ENCODE measurements at regions not wholly inside any gene's neighbourhood (a gene's known extent, or its start where the extent isn't known, plus 50 kb on each side); places are given as distances from the start of the nearest gene placed in this dataset.

DNA sequence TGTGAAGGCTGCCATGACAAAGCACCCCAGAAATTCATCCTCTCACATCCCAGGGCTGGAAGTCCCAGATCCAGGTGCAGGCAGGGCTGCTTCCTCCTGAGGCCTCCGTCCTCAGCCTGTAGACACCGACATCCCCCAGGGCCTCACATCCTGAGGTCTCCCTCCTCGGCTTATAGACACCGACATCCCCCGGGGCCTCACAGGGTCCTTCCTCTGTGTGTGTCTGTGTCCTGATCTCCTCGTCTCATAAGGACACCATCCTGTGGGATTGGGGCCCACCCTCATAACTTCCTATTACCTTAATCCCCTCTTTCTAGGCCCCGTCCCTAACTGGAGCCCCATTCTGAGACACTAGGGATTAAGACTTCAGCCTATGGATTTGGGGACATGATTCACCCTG is 92.0 kb upstream of the SNTG2 start:
- no peak for DNase-seq (ENCODE audit: low spot score)

- DNase-seq (ENCODE audit: low spot score), result no peak
Measured at GRCh38 chr2:857937-858336, 92.7 kb upstream of the SNTG2 start.

- DNase-seq (ENCODE audit: low spot score), result no peak
Measured at GRCh38 chr2:857081-857480, 93.6 kb upstream of the SNTG2 start.

GRCh38 chr2:856456-856855 is 94.2 kb upstream of the SNTG2 start:
- no peak for DNase-seq (ENCODE audit: low spot score)

- no peak for DNase-seq (ENCODE audit: low spot score)
Measured at GRCh38 chr2:856041-856440, 94.6 kb upstream of the SNTG2 start.

DNA sequence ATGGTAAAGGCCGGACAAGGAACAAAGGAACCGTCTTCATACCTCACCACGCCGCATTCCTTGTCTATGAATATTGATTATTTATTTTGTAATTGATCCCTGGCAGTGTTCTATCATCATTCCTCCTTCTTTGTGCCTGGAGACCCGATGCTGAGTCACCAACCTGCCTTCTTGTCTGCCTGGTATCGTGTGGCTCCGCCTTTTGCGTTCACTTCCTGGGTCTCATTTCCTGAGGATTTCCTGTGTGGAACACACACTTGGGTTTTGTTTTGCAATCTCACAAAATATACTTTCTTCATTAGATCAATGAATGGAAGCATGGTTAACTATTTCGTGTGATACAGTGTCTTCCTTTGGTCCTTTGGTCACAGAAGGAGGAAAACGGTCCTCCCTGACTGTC is 95.5 kb upstream of the SNTG2 start:
- no peak for DNase-seq (ENCODE audit: low spot score)

- peak; percentile 27 for DNase-seq (ENCODE audit: low spot score)
Measured at GRCh38 chr2:854460-854859, 96.2 kb upstream of the SNTG2 start.

GRCh38 chr2:853203-853870 is 97.3 kb upstream of the SNTG2 start:
- DNase-seq (ENCODE audit: low spot score), result no peak

DNA sequence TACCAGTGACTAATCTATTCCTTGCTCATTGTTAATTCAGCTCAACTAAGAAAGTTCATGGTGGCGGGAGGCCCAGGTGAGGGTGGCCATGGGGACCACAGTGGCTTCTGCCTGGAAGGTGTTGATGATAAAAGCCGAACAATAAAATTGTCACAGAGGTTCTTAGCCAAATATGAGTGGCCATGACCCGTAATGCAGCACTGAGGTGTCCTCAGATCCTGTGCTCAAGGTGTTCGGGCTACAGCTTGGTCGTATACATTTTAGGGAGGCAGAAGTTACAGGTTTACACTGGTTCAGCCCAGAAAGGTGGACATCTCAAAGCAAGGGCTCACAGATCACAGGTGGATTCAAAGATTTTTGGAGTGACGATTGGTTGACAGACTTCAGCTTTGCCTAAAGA is 98.5 kb upstream of the SNTG2 start:
- DNase-seq (ENCODE audit: low spot score), result no peak

DNA sequence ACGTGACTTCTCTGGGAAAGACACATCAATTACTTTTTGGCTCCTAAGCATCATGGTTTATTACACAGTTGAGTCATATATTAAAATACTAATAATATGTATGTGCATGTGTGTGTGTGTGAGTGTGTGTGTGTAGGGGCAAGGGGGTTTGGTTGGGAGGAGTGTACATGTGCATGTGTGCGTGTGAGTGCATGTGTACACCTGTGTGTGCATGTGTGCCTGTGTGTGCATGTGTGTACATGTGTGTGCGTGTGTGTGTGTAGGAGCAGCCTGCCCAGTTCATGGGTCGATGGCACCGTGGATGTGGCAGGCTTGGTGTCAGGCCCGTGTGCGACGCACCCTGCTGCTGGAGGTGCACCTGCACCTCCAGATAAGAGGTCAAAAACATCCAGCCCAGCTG is 99.0 kb upstream of the SNTG2 start:
- no peak for DNase-seq (ENCODE audit: low spot score)

- no peak for DNase-seq (ENCODE audit: low spot score)
Measured at GRCh38 chr2:851078-851477, 99.6 kb upstream of the SNTG2 start.

- no peak for DNase-seq (ENCODE audit: low spot score)
Measured at GRCh38 chr2:850429-850828, 100.2 kb upstream of the SNTG2 start.

DNA sequence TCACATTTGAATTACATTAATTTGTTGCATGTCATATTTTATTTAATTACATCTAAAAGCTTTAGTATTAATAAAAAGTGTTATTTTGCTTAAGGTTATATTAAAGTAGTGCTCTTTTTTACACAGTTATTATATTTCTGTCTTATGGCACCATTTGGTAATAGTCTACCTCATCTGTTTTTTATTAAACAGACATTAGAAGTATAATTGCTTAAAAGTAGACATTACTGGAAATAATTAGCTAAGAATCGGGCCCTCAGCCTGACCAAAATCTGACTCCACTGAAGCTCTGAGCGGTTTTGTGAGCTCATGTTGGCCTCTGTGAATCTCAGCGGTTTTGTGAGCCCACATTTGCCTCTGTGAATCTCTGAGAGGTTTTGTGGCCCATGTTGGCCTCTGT is 102.5 kb upstream of the SNTG2 start:
- DNase-seq (ENCODE audit: low spot score), result no peak

GRCh38 chr2:847669-848068 is 103.0 kb upstream of the SNTG2 start:
- no peak for DNase-seq (ENCODE audit: low spot score)

GRCh38 chr2:844715-845114 is 105.9 kb upstream of the SNTG2 start:
- no peak for DNase-seq (ENCODE audit: low spot score)

DNA sequence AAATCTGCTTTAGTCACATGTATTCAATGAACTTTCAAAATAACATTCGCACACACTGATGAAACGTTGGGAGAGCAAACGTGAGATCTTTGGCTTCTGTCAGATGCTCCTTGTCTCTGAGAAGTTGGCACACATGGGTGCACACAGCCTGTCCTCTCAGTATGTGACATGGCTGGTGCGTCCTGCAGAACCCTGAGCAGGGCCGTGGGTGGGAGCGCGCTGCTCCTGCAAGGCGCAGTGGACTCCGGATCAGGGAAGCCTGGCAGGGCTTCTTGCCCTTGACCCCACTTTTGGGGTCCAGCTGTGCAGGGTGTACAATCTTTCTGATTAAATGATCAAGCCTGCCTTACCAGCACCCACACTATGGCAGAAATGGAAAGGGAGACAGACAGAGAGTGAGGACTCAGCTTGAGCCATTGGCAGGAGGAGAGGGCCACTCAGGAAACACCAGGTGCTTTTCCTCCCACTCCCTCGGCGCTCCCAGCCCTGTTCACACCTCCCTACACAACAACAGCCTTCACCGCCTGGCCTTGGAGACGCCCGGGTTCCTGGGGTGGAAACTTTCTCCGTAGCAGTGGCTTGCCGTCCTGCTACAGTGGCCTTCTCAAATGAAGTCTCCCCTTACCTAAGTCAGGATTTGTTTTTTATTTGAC is 108.4 kb upstream of the SNTG2 start:
- no peak for DNase-seq (ENCODE audit: low spot score)

- no peak for DNase-seq (ENCODE audit: low spot score)
Measured at GRCh38 chr2:841036-841435, 109.6 kb upstream of the SNTG2 start.

- DNase-seq (ENCODE audit: low spot score), result no peak
Measured at GRCh38 chr2:834233-834632, 116.4 kb upstream of the SNTG2 start.

DNA sequence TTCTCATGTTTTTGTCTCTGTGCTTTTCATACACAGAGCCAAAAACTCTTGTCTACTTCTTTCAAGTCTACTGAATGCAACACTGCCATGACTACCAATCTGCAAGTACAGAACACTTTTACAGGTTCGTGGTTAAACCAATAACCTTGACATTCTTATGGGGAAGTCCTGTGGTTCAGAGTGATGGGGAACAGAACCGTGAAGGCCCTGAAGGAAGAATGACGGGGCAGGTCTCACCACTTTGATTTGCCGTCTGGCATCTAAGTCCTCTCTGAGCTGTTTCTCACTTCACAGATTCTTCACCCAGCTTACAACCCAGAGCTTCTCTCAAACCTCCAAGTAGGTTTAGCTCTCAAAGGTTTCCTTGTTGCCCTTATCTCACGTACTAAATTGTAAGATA is 117.5 kb upstream of the SNTG2 start:
- no peak for DNase-seq (ENCODE audit: low spot score)

GRCh38 chr2:832635-833034 is 118.0 kb upstream of the SNTG2 start:
- no peak for DNase-seq (ENCODE audit: low spot score)

- no peak for DNase-seq (ENCODE audit: low spot score)
Measured at GRCh38 chr2:831622-832021, 119.0 kb upstream of the SNTG2 start.

DNA sequence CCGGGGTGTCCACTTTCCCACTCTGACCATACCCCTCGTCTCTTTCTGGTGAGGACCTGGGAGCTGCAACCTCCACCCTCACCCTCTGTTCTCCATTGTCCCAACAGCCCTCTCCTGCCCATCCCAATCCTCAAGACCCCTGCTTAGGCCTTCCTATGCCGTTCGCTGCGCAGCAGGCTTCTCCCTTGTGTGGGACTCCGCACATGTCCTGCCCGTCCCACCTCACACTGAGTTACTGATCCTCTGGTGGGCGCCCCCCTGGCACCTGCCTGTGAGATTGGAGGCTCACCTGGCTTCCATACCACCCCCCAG is 119.5 kb upstream of the SNTG2 start:
- no peak for DNase-seq (ENCODE audit: low spot score)

GRCh38 chr2:830419-831224 is 120.0 kb upstream of the SNTG2 start:
- DNase-seq (ENCODE audit: low spot score), result no peak

DNA sequence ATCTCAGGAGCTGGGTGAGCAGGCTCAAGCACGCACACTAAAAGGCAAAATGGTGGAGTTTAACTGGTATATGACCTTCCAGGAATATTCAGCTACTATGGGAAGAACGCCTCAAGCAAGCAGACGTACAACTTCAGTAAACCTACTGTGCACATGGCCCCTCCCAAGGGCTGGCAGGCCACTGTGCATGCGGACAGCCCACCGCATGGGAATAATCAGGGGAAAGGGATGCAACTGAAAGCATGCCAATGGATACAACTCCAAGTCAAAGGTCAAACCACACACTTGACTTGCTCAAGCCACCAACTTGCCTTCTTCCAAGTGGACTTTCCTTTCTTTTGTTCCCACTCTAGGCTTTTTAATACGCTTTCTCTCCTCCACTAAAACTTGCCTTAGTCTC is 121.6 kb upstream of the SNTG2 start:
- DNase-seq (ENCODE audit: low spot score), result no peak
